ENCODE measurements at regions not wholly inside any gene's neighbourhood (a gene's known extent, or its start where the extent isn't known, plus 50 kb on each side); places are given as distances from the start of the nearest gene placed in this dataset.
"Not testable (repeated sequence)": the region's sequence is repeated elsewhere in the genome, so short reads cannot be mapped to it uniquely, and the experiment has no call there.

DNA sequence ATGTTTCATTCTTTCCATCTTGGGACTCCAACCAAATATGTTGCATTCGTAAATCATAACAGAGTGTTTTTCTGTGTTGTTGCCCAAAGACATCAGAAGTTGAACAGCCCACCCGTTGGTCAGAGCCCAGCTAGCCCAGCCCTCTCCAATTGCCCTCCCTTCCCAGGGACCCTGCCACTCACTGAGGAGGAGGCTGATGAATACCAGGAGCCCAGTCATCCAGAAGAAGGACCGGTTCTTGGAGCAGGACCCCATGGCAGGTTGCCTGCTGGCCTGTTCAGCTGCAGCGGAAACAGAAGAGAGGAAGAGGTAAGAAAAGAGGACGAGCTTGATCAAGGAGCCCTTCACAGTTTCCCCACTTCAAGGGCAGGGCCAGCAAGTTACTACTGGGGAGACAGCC lies 172.2 kb upstream of the ETV3 start:
- intact Hi-C loops (cut with DNase I), result no loop called here
- ATAC-seq (no peak), DNase-seq (no peak)

DNA sequence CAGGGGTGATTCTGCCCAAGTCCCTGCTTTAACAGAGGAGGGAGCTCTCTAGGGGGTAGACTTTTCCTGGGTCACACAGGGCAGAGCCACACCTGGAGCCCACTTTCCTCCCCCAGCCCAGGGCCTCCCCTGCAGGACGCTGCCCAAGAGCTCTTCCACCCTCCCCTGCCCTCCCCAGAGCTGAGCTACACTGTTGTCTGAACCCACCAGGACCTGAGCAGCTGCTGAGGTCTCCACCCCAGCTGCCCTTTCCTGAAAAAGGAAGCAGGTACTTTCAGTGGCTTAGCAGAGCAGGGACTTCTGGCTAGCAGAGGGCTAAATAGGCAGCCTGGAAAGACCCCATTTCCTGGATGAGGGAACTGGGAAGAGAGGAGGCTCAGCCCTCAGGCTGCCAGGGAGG lies 169.3 kb upstream of the ETV3 start:
- DNase-seq (no peak), ATAC-seq (no peak)
- intact Hi-C loops (cut with DNase I), result no loop called here

GRCh38 chr1:157306896-157307295 lies 168.7 kb upstream of the ETV3 start:
- no peak for ATAC-seq
- intact Hi-C loops (cut with DNase I), result no loop called here
- no peak for DNase-seq

DNA sequence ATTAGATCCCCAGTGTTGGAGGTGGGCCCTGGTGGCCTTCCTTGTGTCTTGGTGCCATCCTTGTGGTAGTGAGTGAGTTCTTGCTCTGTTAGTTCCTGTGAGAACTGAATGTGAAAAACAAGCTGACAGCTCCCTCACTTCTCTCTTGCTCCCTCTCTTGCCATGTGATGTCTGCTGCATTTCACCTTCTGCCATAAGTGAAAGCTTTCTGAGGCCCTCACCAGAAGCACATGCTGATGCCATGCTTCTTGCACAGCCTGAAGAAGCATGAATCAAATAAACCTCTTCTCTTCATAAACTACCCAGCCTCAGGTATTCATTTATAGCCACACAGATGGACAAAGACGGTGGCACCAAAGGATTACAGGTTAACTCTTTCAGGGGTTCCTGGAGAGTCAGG lies 166.1 kb upstream of the ETV3 start:
- no peak for DNase-seq
- no peak for ATAC-seq
- intact Hi-C loops (cut with DNase I), result no loop called here

DNA sequence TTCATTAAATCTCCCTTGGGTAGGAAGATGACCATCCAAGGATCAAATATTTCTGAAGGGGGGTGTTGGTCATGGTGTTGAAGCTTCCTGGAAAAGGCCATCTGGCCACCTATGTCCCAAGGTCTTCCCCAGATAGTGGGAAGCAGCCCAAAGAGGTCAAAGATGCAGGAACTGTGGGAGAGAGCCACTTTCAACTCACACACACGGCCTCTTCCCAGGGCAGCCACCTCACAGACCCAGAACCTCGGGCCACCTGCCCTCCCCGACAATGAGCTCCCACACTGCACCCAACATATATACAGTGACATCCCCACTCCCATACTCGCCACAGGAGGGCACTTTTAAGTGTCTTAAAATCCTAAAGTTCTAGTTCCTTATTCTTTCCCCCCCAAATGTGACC lies 164.5 kb upstream of the ETV3 start:
- DNase-seq, result no peak
- intact Hi-C loops (cut with DNase I), result no loop called here
- no peak for ATAC-seq

GRCh38 chr1:157302199-157302497 lies 164.0 kb upstream of the ETV3 start:
- DNase-seq (no peak), ATAC-seq (no peak)
- intact Hi-C loops (cut with DNase I), result no loop called here

GRCh38 chr1:157301477-157302198 lies 163.4 kb upstream of the ETV3 start:
- DNase-seq (no peak), ATAC-seq (no peak)
- intact Hi-C loops (cut with DNase I), result no loop called here

- DNase-seq; ATAC-seq; intact Hi-C loops (cut with DNase I): not testable (repeated sequence)
These were observed 156.4 kb upstream of the ETV3 start for GRCh38 chr1:157294387-157295145.

GRCh38 chr1:157292809-157293564 lies 154.8 kb upstream of the ETV3 start:
- DNase-seq (no peak), ATAC-seq (no peak)
- intact Hi-C loops (cut with DNase I), result no loop called here

GRCh38 chr1:157292302-157292701 lies 154.1 kb upstream of the ETV3 start:
- intact Hi-C loops (cut with DNase I), result no loop called here
- ATAC-seq (no peak), DNase-seq (no peak)

DNA sequence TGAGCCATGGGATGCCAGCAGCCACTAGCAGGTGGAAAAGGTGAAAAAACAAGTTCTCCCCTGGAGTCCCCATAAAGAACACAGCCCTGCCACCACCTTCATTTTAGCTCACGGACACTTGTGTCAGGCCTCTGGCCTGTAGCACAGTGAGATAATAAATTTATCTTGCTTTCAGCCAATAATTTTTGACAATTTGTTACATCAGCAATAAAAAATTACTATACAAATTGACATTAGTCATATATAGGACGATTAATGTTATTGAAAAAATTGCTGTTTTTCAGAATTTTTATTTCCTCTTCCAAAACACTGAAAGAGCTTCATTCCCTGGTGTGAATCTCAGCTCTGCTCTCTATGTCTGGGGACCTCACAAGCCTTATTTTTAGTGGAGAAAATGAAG lies 152.9 kb upstream of the ETV3 start:
- intact Hi-C loops (cut with DNase I), result no loop called here
- DNase-seq (no peak), ATAC-seq (no peak)

GRCh38 chr1:157289424-157290105 lies 151.4 kb upstream of the ETV3 start:
- DNase-seq, result no peak
- intact Hi-C loops (cut with DNase I), result no loop called here
- ATAC-seq, result no peak

- DNase-seq (no peak), ATAC-seq (no peak)
- intact Hi-C loops (cut with DNase I), result no loop called here
These were observed 150.8 kb upstream of the ETV3 start for GRCh38 chr1:157288996-157289395.

- DNase-seq (no peak), ATAC-seq (no peak)
- intact Hi-C loops (cut with DNase I), result no loop called here
These were observed 150.3 kb upstream of the ETV3 start for GRCh38 chr1:157288492-157288891.

DNA sequence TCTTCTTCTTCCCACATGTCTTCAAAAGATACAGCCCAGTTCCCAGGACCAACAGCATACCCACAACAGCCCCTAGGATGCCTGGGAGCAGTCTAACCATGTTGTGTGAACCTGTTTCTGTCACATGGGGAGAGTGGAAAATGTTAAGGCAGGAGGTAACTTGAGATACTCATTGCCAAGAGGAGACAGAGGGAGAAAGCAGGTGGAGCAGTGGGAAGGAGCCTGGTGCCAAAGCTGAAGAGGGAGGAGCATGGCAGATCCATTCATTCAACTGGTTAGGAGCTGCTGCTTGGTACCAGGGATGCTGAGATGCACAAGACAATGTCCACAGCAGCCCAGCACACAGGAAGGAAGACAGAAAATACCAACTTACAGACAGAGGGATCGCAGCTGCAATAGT lies 149.8 kb upstream of the ETV3 start:
- intact Hi-C loops (cut with DNase I), result no loop called here
- ATAC-seq, result no peak
- DNase-seq, result no peak

- no peak for DNase-seq
- intact Hi-C loops (cut with DNase I), result no loop called here
- no peak for ATAC-seq
These were observed 149.3 kb upstream of the ETV3 start for GRCh38 chr1:157287462-157287861.

DNA sequence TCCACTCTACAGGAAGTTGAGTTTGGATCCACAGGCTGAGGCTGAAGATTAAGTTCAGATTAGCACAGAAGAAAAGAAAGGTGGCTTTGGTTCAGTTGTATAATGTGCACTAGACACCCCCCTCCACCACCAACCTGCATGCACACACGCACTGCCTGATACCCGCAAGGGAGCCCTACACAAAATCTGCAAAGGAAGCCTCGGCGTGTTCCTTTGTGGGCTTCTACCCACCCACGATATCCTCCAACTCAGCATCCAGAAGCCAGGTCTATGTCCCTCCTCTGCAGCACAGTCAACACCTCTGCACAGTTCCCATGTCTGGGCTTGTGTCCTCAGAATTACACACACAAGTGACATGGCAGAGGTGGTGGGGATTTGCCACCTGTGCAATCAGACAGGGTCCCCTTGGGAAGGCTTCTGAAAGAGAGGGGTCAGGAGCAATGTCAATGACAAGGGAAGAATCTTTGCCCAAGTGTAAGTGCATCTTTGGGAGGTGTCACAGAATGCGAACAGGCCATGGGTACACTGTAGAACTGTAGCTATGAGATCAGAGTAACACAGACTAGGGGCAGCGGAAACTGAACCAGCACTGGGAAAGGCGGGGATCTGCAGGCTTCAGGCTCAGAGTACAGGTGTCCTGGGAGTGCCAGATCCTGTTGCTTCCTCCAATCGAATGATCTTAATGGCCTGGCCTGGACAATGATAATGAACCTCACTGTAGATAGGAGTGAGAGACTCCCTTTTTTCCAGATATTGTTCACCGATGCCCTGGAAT lies 148.6 kb upstream of the ETV3 start:
- intact Hi-C loops (cut with DNase I), result no loop called here
- no peak for DNase-seq
- ATAC-seq, result no peak

- intact Hi-C loops (cut with DNase I), result no loop called here
- no peak for DNase-seq
- no peak for ATAC-seq
These were observed 147.9 kb upstream of the ETV3 start for GRCh38 chr1:157286096-157286495.

- ATAC-seq, result no peak
- no peak for DNase-seq
- intact Hi-C loops (cut with DNase I), result no loop called here
These were observed 146.3 kb upstream of the ETV3 start for GRCh38 chr1:157284451-157284850.
